ENCODE measurements at regions not wholly inside any gene's neighbourhood (a gene's known extent, or its start where the extent isn't known, plus 50 kb on each side); places are given as distances from the start of the nearest gene placed in this dataset.
A peak's percentile ranks its signal among the peaks of the same experiment; 100 is the strongest.

GRCh38 chr1:99535470-99536164 is 110.3 kb upstream of the PALMD start:
- no peak overlapping the region for H3K9ac ChIP-seq
- no peaks in the 10 kb centered on the region for H4K20me1 ChIP-seq

GRCh38 chr1:99537886-99538617 is 107.9 kb upstream of the PALMD start:
- H3K4me2 ChIP-seq: no peak overlapping the region
- no peak overlapping the region for H3K4me3 ChIP-seq

More at GRCh38 chr1:99535470-99536164, 110.3 kb upstream of the PALMD start:
- no peaks in the 10 kb centered on the region for H3K36me3 ChIP-seq
- no peak overlapping the region for H3K4me2 ChIP-seq
- no peaks in the 10 kb centered on the region for H3K27me3 ChIP-seq
- H3K27ac ChIP-seq: no peak overlapping the region
- no peaks in the 10 kb centered on the region for H3K9me3 ChIP-seq
- no peak overlapping the region for H3K4me3 ChIP-seq
- H3K4me1 ChIP-seq: no peaks in the 10 kb centered on the region
- no peak for TF ChIP-seq Cebpa-rat (IDR thresholded peaks at IDR 0.05)

GRCh38 chr1:99538618-99538956 is 107.3 kb upstream of the PALMD start:
- Histone ChIP-seq H3K4me2 (no peak overlapping the region), H3K9me3 (no peaks in the 10 kb centered on the region), H3K4me3 (no peak overlapping the region), H3K4me1 (no peaks in the 10 kb centered on the region), H3K27ac (no peak overlapping the region), H3K36me3 (no peaks in the 10 kb centered on the region), H3K9ac (no peak overlapping the region), H3K27me3 (no peaks in the 10 kb centered on the region), H4K20me1 (no peaks in the 10 kb centered on the region)
- no peak for TF ChIP-seq Cebpa-rat (IDR thresholded peaks at IDR 0.05)

More at GRCh38 chr1:99537886-99538617, 107.9 kb upstream of the PALMD start:
- no peaks in the 10 kb centered on the region for H3K4me1 ChIP-seq
- no peak overlapping the region for H3K27ac ChIP-seq
- H3K9me3 ChIP-seq: no peaks in the 10 kb centered on the region
- TF ChIP-seq Cebpa-rat (IDR thresholded peaks at IDR 0.05): no peak
- H3K9ac ChIP-seq: no peak overlapping the region
- H3K27me3 ChIP-seq: no peaks in the 10 kb centered on the region
- no peaks in the 10 kb centered on the region for H3K36me3 ChIP-seq
- no peaks in the 10 kb centered on the region for H4K20me1 ChIP-seq

- H3K4me3 ChIP-seq: no peak overlapping the region
- no peaks in the 10 kb centered on the region; the same call in 1 of the 2 replicates for H3K4me1 ChIP-seq
- no peaks in the 10 kb centered on the region for H4K20me1 ChIP-seq
- no peak for TF ChIP-seq Cebpa-rat (IDR thresholded peaks at IDR 0.05)
- H3K4me2 ChIP-seq: no peak overlapping the region
- no peaks in the 10 kb centered on the region for H3K27me3 ChIP-seq
- H3K9ac ChIP-seq: no peak overlapping the region
- no peaks in the 10 kb centered on the region for H3K9me3 ChIP-seq
- H3K27ac ChIP-seq: no peak overlapping the region
- no peaks in the 10 kb centered on the region for H3K36me3 ChIP-seq
Measured at GRCh38 chr1:99539131-99539530, 106.8 kb upstream of the PALMD start.

- H3K4me3 ChIP-seq: no peak overlapping the region
- H3K27me3 ChIP-seq: no peaks in the 10 kb centered on the region
- H4K20me1 ChIP-seq: no peaks in the 10 kb centered on the region
- no peak overlapping the region for H3K4me2 ChIP-seq
- no peaks in the 10 kb centered on the region; the same call in 1 of the 2 replicates for H3K4me1 ChIP-seq
- H3K9ac ChIP-seq: no peak overlapping the region
- H3K36me3 ChIP-seq: no peaks in the 10 kb centered on the region
- no peaks in the 10 kb centered on the region for H3K9me3 ChIP-seq
- no peak for TF ChIP-seq Cebpa-rat (IDR thresholded peaks at IDR 0.05)
- no peak overlapping the region for H3K27ac ChIP-seq
Measured at GRCh38 chr1:99540744-99541143, 105.2 kb upstream of the PALMD start.

- H3K9me3 ChIP-seq: no peaks in the 10 kb centered on the region
- H4K20me1 ChIP-seq: no peaks in the 10 kb centered on the region
- peak overlapping the region; percentile 21 for H3K4me2 ChIP-seq
- H3K36me3 ChIP-seq: no peaks in the 10 kb centered on the region
- no peak overlapping the region for H3K4me3 ChIP-seq
- no peaks in the 10 kb centered on the region; the same call in 1 of the 2 replicates for H3K4me1 ChIP-seq
- no peaks in the 10 kb centered on the region for H3K27me3 ChIP-seq
- no peak for TF ChIP-seq Cebpa-rat (IDR thresholded peaks at IDR 0.05)
- H3K27ac ChIP-seq: no peak overlapping the region
- H3K9ac ChIP-seq: no peak overlapping the region
Measured at GRCh38 chr1:99544328-99544727, 101.6 kb upstream of the PALMD start.

- no peak overlapping the region for H3K4me2 ChIP-seq
- no peaks in the 10 kb centered on the region for H3K36me3 ChIP-seq
- no peaks in the 10 kb centered on the region; the same call in 1 of the 2 replicates for H3K4me1 ChIP-seq
- H3K9me3 ChIP-seq: no peaks in the 10 kb centered on the region
- H3K27me3 ChIP-seq: no peaks in the 10 kb centered on the region
- H3K4me3 ChIP-seq: no peak overlapping the region
- no peak for TF ChIP-seq Cebpa-rat (IDR thresholded peaks at IDR 0.05)
- no peaks in the 10 kb centered on the region for H4K20me1 ChIP-seq
- no peak overlapping the region for H3K27ac ChIP-seq
- H3K9ac ChIP-seq: no peak overlapping the region
Measured at GRCh38 chr1:99546432-99547416, 99.2 kb upstream of the PALMD start.

- no peaks in the 10 kb centered on the region for H3K36me3 ChIP-seq
- H3K4me2 ChIP-seq: no peak overlapping the region
- no peak for TF ChIP-seq Cebpa-rat (IDR thresholded peaks at IDR 0.05)
- H3K4me1 ChIP-seq: no peaks in the 10 kb centered on the region; the same call in 1 of the 2 replicates
- H3K9me3 ChIP-seq: no peaks in the 10 kb centered on the region
- no peak overlapping the region for H3K4me3 ChIP-seq
- H3K9ac ChIP-seq: no peak overlapping the region
- no peak overlapping the region for H3K27ac ChIP-seq
- H3K27me3 ChIP-seq: no peaks in the 10 kb centered on the region
- H4K20me1 ChIP-seq: no peaks in the 10 kb centered on the region
Measured at GRCh38 chr1:99548943-99549605, 96.8 kb upstream of the PALMD start.

GRCh38 chr1:99550198-99550597 is 95.7 kb upstream of the PALMD start:
- no peak overlapping the region for H3K4me2 ChIP-seq
- no peaks in the 10 kb centered on the region for H3K9me3 ChIP-seq
- H3K9ac ChIP-seq: no peak overlapping the region
- H4K20me1 ChIP-seq: no peaks in the 10 kb centered on the region
- H3K36me3 ChIP-seq: no peaks in the 10 kb centered on the region
- TF ChIP-seq Cebpa-rat (IDR thresholded peaks at IDR 0.05): no peak
- H3K4me1 ChIP-seq: no peaks in the 10 kb centered on the region
- no peaks in the 10 kb centered on the region for H3K27me3 ChIP-seq
- no peak overlapping the region for H3K27ac ChIP-seq
- no peak overlapping the region for H3K4me3 ChIP-seq
